ENCODE measurements at regions not wholly inside any gene's neighbourhood (a gene's known extent, or its start where the extent isn't known, plus 50 kb on each side); places are given as distances from the start of the nearest gene placed in this dataset.

DNA sequence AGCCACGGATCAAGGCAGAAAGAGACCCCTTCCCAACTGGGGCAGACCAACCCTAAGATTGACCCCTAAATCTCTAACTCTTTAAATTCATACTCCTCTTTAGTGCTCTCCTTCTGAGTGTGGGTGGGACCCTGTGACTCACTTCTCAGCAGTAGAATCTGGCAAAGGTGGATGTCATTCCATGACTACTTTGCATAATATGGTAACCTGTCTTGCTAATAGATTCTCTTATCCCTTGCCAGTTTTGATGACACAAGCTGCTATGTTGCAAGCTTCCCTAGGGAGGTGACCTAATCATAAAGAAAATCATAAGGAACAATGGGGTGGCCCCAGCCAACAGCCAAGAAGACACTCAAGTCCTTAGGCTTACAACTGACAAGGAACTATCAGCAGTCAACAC is 155.4 kb upstream of the VWC2 start:
- Mint-ChIP-seq H3K4me3 (no peak overlapping the region), H3K9me3 (peaks cover 19% of the 10 kb centered on the region), H3K27me3 (ENCODE audit: low read depth) (no peaks in the 10 kb centered on the region), H3K27ac (no peak overlapping the region), H3K4me1 (no peaks in the 10 kb centered on the region), H3K36me3 (no peaks in the 10 kb centered on the region)
- TF ChIP-seq, protein P1, sequence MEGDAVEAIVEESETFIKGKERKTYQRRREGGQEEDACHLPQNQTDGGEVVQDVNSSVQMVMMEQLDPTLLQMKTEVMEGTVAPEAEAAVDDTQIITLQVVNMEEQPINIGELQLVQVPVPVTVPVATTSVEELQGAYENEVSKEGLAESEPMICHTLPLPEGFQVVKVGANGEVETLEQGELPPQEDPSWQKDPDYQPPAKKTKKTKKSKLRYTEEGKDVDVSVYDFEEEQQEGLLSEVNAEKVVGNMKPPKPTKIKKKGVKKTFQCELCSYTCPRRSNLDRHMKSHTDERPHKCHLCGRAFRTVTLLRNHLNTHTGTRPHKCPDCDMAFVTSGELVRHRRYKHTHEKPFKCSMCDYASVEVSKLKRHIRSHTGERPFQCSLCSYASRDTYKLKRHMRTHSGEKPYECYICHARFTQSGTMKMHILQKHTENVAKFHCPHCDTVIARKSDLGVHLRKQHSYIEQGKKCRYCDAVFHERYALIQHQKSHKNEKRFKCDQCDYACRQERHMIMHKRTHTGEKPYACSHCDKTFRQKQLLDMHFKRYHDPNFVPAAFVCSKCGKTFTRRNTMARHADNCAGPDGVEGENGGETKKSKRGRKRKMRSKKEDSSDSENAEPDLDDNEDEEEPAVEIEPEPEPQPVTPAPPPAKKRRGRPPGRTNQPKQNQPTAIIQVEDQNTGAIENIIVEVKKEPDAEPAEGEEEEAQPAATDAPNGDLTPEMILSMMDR (IDR thresholded peaks at IDR 0.05; ENCODE audit: unreplicated experiment): no peak
- DNase-seq (ENCODE audit: low spot score in 2 of 2, unreplicated experiment in 2 of 2): no peak

DNA sequence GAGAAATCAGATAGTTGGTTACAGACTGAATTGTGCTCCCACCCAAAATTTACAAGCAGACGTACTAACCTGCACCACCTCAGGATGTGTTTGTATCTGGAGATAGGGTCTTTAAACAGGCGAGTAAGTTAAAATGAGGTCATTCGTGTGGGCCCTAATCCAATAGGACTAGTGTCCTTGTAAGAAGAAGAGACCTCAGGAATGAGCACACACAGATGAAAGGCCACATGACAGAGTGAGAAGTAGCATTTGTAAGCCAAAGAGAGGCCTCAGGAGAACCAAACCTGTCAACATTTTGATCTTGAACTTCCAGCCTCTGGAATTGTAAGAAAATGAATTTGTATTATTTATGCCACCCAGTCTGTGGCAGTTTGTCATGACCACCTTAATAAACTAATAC is 149.5 kb upstream of the VWC2 start:
- TF ChIP-seq, protein P1 (IDR thresholded peaks at IDR 0.05; ENCODE audit: unreplicated experiment): no peak
- no peak overlapping the region for H3K4me3 Mint-ChIP-seq
- H3K27me3 Mint-ChIP-seq (ENCODE audit: low read depth): no peaks in the 10 kb centered on the region
- peaks cover 21% of the 10 kb centered on the region for H3K4me1 Mint-ChIP-seq
- DNase-seq (ENCODE audit: low spot score in 2 of 2, unreplicated experiment in 2 of 2): no peak
- H3K36me3 Mint-ChIP-seq: no peaks in the 10 kb centered on the region
- peak overlapping the region; percentile 63 for H3K27ac Mint-ChIP-seq
- H3K9me3 Mint-ChIP-seq: peaks cover 17% of the 10 kb centered on the region

- H3K27ac Mint-ChIP-seq: peak overlapping the region; percentile 56
- DNase-seq (ENCODE audit: low spot score in 2 of 2, unreplicated experiment in 2 of 2): no peak
- H3K36me3 Mint-ChIP-seq: no peaks in the 10 kb centered on the region
- no peak overlapping the region for H3K4me3 Mint-ChIP-seq
- H3K27me3 Mint-ChIP-seq (ENCODE audit: low read depth): no peaks in the 10 kb centered on the region
- H3K9me3 Mint-ChIP-seq: peaks cover 13% of the 10 kb centered on the region
- TF ChIP-seq, protein P1 (IDR thresholded peaks at IDR 0.05; ENCODE audit: unreplicated experiment): no peak
- peaks cover 21% of the 10 kb centered on the region for H3K4me1 Mint-ChIP-seq
Observed at GRCh38 chr7:49624611-49625010, 148.8 kb upstream of the VWC2 start.

DNA sequence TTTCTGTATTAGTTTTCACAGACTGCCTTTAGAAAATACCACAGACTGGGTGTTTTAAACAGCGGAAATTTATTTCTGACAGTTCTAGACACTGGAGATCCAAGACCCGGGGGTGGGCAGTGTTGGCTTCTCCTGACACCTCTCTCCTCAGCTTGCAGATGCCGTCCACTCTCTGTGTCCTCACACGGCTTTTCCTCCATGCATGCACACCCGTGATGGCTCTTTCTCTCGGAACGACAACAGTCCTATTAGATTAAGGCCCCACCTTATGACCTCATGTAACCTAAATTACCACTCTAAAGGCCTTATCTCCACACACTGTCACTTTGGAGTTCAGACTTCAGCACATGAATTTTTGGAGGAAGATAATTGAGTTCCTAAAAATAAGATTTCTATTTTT is 142.9 kb upstream of the VWC2 start:
- Mint-ChIP-seq H3K27ac (no peak overlapping the region), H3K27me3 (ENCODE audit: low read depth) (no peaks in the 10 kb centered on the region), H3K4me1 (peaks cover 6% of the 10 kb centered on the region), H3K4me3 (no peak overlapping the region), H3K9me3 (no peaks in the 10 kb centered on the region), H3K36me3 (no peaks in the 10 kb centered on the region)
- TF ChIP-seq, protein P1 (IDR thresholded peaks at IDR 0.05; ENCODE audit: unreplicated experiment): no peak
- DNase-seq (ENCODE audit: low spot score in 2 of 2, unreplicated experiment in 2 of 2): no peak

GRCh38 chr7:49631071-49631815 is 142.2 kb upstream of the VWC2 start:
- Mint-ChIP-seq H3K36me3 (no peaks in the 10 kb centered on the region), H3K4me1 (peaks cover 1% of the 10 kb centered on the region), H3K27ac (no peak overlapping the region), H3K9me3 (no peaks in the 10 kb centered on the region), H3K27me3 (ENCODE audit: low read depth) (no peaks in the 10 kb centered on the region), H3K4me3 (no peak overlapping the region)
- DNase-seq (ENCODE audit: low spot score in 2 of 2, unreplicated experiment in 2 of 2): no peak
- TF ChIP-seq, protein P1 (IDR thresholded peaks at IDR 0.05; ENCODE audit: unreplicated experiment): no peak

Measured in mesothelial cell of epicardium (in vitro differentiated cells).